ENCODE measurements at regions not wholly inside any gene's neighbourhood (a gene's known extent, or its start where the extent isn't known, plus 50 kb on each side); places are given as distances from the start of the nearest gene placed in this dataset.

DNA sequence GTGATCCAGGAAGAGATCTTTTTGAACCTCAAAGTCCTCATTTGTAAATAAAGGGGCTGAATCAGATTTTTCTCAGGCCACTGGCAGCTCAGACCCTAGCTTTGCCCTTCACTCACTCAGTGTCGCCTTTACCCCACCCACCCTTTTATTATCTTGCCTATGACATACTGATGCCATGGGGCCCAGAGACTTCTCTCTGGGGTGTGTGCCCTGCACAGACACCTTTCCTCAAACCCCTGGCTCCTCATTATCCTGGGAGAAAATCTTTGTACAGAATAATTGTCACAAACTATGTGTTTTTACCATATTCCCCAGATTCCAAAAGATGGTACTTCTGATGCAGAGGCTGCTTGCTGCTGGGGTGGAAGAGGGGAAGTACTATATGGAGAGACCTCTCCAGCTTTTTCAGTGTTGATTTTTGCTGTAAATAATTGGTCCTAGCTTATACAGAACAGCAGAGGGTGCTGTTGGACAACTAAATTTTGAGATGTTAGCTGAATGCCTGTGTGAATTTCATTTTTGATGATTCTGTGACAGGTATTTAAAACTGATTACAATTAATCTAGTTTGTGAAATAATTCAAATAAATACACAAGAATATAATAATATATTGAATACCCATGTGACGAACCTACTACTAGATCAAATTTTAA is 53.9 kb upstream of the DCD start:
- POLR2A ChIA-PET: no interaction called here
- peak; percentile 49 for DNase-seq (ENCODE audit: extremely low spot score)
- CTCF ChIA-PET: interaction anchor here (0.6 to 1.6 kb wide), 11 partner anchors 8 to 255 kb away, joined by 3 to 5 read pairs (median 3); no protein-coding TSS in a partner anchor
- TF ChIP-seq FOXM1 (IDR thresholded peaks at IDR 0.05; ENCODE audit: borderline replicate concordance) (no peak), LEF1 (IDR thresholded peaks at IDR 0.05; ENCODE audit: borderline replicate concordance) (no peak)

DNA sequence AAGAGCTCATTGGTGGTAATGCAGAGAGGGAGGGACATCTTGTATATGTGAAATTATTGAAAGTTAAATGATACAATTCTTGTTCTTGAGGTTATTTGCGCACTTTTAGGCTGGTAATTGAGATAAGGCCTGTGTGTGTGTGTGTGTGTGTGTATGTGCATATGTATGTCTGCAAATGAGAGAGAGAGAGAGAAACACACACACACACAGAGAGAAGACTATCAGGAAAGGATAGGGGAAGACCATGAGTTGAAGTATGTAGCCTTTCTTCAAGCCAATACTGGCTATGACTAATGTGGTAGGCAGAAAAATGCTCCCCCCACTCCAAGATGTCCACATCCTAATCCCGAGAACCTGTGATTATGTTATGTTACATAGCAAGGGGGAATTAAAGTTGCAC is 52.7 kb upstream of the DCD start:
- TF ChIP-seq NFRKB (IDR thresholded peaks at IDR 0.05) (no peak), LEF1 (IDR thresholded peaks at IDR 0.05; ENCODE audit: borderline replicate concordance) (no peak), CTBP1 (IDR thresholded peaks at IDR 0.05; ENCODE audit: borderline replicate concordance) (no peak), L3MBTL2 (conservative IDR thresholded peaks at IDR 0.05) (no peak), SUZ12 (IDR thresholded peaks at IDR 0.05) (no peak), SP1 (IDR thresholded peaks at IDR 0.05) (no peak), FOXA1 (IDR thresholded peaks at IDR 0.05) (no peak), ARNT (IDR thresholded peaks at IDR 0.05) (no peak), BHLHE40 (IDR thresholded peaks at IDR 0.05; ENCODE audit: borderline replicate concordance) (no peak), TARDBP (IDR thresholded peaks at IDR 0.05) (no peak), ZNF384 (IDR thresholded peaks at IDR 0.05) (no peak), HDGF (IDR thresholded peaks at IDR 0.05; ENCODE audit: borderline replicate concordance) (no peak), ELF4 (IDR thresholded peaks at IDR 0.05) (no peak), FOXK2 (IDR thresholded peaks at IDR 0.05) (no peak), FOXM1 (IDR thresholded peaks at IDR 0.05; ENCODE audit: borderline replicate concordance) (no peak)
- TF ChIP-seq, protein P1, sequence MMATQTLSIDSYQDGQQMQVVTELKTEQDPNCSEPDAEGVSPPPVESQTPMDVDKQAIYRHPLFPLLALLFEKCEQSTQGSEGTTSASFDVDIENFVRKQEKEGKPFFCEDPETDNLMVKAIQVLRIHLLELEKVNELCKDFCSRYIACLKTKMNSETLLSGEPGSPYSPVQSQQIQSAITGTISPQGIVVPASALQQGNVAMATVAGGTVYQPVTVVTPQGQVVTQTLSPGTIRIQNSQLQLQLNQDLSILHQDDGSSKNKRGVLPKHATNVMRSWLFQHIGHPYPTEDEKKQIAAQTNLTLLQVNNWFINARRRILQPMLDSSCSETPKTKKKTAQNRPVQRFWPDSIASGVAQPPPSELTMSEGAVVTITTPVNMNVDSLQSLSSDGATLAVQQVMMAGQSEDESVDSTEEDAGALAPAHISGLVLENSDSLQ (IDR thresholded peaks at IDR 0.05): no peak
- POLR2A ChIA-PET: no interaction called here
- CTCF ChIA-PET: interaction anchor here (1.4 kb wide), 1 partner anchor 42 kb away, joined by 4 read pairs; no protein-coding TSS in a partner anchor
- DNase-seq (ENCODE audit: extremely low spot score): no peak

DNA sequence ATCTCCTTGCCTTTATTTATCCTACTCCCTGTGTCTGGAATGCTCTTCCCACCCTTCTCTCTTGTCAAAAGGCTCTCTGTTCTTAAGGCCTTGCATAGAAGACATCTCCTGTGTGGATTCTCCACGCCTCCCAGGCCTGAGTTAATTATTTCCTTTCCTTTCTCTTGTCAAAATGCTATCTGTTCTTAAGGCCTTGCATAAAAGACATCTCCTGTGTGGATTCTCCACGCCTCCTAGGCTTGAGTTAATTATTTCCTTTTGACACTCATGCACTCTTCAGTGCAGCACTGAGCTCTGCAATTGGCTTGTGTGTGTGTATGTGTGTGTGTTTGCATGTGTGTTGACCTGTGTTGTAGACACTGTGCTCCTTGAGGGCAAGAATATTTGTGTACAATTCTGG is 52.1 kb upstream of the DCD start:
- TF ChIP-seq, protein P1 (IDR thresholded peaks at IDR 0.05): no peak
- TF ChIP-seq LEF1 (IDR thresholded peaks at IDR 0.05; ENCODE audit: borderline replicate concordance) (no peak), L3MBTL2 (conservative IDR thresholded peaks at IDR 0.05) (no peak), ELF4 (IDR thresholded peaks at IDR 0.05) (no peak), SUZ12 (IDR thresholded peaks at IDR 0.05) (no peak), SP1 (IDR thresholded peaks at IDR 0.05) (no peak), FOXM1 (IDR thresholded peaks at IDR 0.05; ENCODE audit: borderline replicate concordance) (no peak), CTBP1 (IDR thresholded peaks at IDR 0.05; ENCODE audit: borderline replicate concordance) (no peak), NFRKB (IDR thresholded peaks at IDR 0.05) (no peak)
- ChIA-PET POLR2A (no interaction called here), CTCF (interaction anchor here (1.4 kb wide), 1 partner anchor 42 kb away, joined by 4 read pairs; no protein-coding TSS in a partner anchor)
- DNase-seq (ENCODE audit: extremely low spot score): no peak
